Vagina (tissue), 2 donors: ENCODE measurements at regions not wholly inside any gene's neighbourhood (a gene's known extent, or its start where the extent isn't known, plus 50 kb on each side); places are given as distances from the start of the nearest gene placed in this dataset.

Experiments
- CTCF ChIP-seq, 3 experiments: fragments of 450-650 bp in 2 of 3; fragments of 200-600 bp in 1 of 3; sonication (generic) in 1 of 3; IDR thresholded peaks; one replicate each; pipeline ENCODE4 v1.5.1; 2017 to 2019; ENCODE audit warnings: antibody characterized with exemption in 3 of 3, mild to moderate bottlenecking in 2 of 3, moderate library complexity in 2 of 3
- POLR2A ChIP-seq, 2 donors: fragments of 450-650 bp; IDR thresholded peaks; one replicate each; pipeline ENCODE4 v1.6.1; 2017; ENCODE audit warnings: antibody characterized with exemption in 2 of 2, mild to moderate bottlenecking in 2 of 2, moderate library complexity in 2 of 2

- no peak for TF ChIP-seq POLR2A (IDR thresholded peaks at IDR 0.05)
- no peak for TF ChIP-seq CTCF (IDR thresholded peaks at IDR 0.05)
These were observed 675.6 kb upstream of the VRK2 start for GRCh38 chr2:57370882-57371585.
